K562 (cell line): ENCODE measurements at regions not wholly inside any gene's neighbourhood (a gene's known extent, or its start where the extent isn't known, plus 50 kb on each side); places are given as distances from the start of the nearest gene placed in this dataset.

Experiments
- ATAC-seq: fragments of 200-7000 bp; cut with Tn5 transposase; 3 replicates; pipeline ENCODE4 v1.9.1; 2020; ENCODE audit warnings: moderate library complexity
- BruUV-seq: library from RNA; stranded (reverse); fragments of 400-500 nt; replicated peaks from 2 replicates; lab custom pipeline; 2021; lab: Mats Ljungman, UMichigan
- CTCF ChIA-PET: fragments of 300-600 bp; formaldehyde crosslinking; extraction: SDS; loops from one replicate; lab custom pipeline; 2021; ENCODE audit warnings: low intra/inter-chr PET ratio; lab: Yijun Ruan, JAX
- POLR2A ChIA-PET: fragments of 300-600, 350-650 bp; sonication (Branson Sonifier 250); formaldehyde crosslinking; extraction: SDS; loops from one replicate; lab custom pipeline; 2021; ENCODE audit warnings: antibody characterized with exemption, inconsistent platforms; lab: Yijun Ruan, JAX
- DNase-seq, 4 experiments: peaks; one replicate each; pipeline versions ENCODE4 v3.0.0 to v3.0.0-alpha.2; 2011 to 2018; ENCODE audit warnings: low spot score in 3 of 4, mixed read lengths in 3 of 4; ENCODE audit errors: extremely low read depth in 1 of 4
- FAIRE-seq: peaks from 2 replicates; lab custom pipeline; 2011; peaks lifted over from hg19 to GRCh38; lab: Jason Lieb, UNC
- H2AFZ ChIP-seq: 2 replicates; pipeline ENCODE4 v1.6.0; 2011; ENCODE audit warnings: low read depth, low read length, control low read depth, inconsistent platforms
- H3K27ac ChIP-seq: fragments of 200-600 bp; 3 replicates; pipeline ENCODE4 v1.8.0; 2011; ENCODE audit warnings: low read depth, mild to moderate bottlenecking, control low read depth, inconsistent platforms, low read length, moderate library complexity, mixed read lengths; ENCODE audit errors: extremely low read depth
- H3K27me3 ChIP-seq, 2 experiments: fragments of 300-600 bp in 1 of 2; 2 replicates in 1 of 2; 3 replicates in 1 of 2; pipeline versions ENCODE4 v1.6.0 to v1.8.0; 2011; ENCODE audit warnings: inconsistent platforms in 2 of 2, low read length in 2 of 2, mild to moderate bottlenecking in 1 of 2, mixed read lengths in 1 of 2, moderate library complexity in 1 of 2; ENCODE audit not compliant: control insufficient read depth in 2 of 2, insufficient read depth in 2 of 2
- H3K36me3 ChIP-seq: fragments of 300-600 bp; 3 replicates; pipeline ENCODE4 v1.8.0; 2011; ENCODE audit warnings: mild to moderate bottlenecking, low read length, inconsistent platforms; ENCODE audit not compliant: control insufficient read depth, insufficient read depth
- H3K4me1 ChIP-seq, 2 experiments: fragments of 200-600 bp in 1 of 2; replicated peaks in 1 of 2; 2 replicates in 1 of 2; 3 replicates in 1 of 2; pipeline versions ENCODE4 v1.5.1 to v1.8.0; 2011; ENCODE audit warnings: inconsistent platforms in 2 of 2, low read length in 2 of 2, mild to moderate bottlenecking in 1 of 2, mixed read lengths in 1 of 2, moderate library complexity in 1 of 2; ENCODE audit not compliant: control insufficient read depth in 2 of 2, insufficient read depth in 2 of 2
- H3K4me2 ChIP-seq: 2 replicates; pipeline ENCODE4 v1.6.1; 2011; ENCODE audit warnings: low read length, control low read depth, inconsistent platforms, mixed read lengths; ENCODE audit not compliant: insufficient read depth
- H3K4me3 ChIP-seq: fragments of 200-600 bp; sonication (generic), shearing (Covaris generic); 2 replicates; pipeline ENCODE4 v1.5.1; 2016; ENCODE audit warnings: control low read depth, inconsistent platforms
- H3K79me2 ChIP-seq: fragments of 200-600 bp; 3 replicates; pipeline ENCODE4 v1.8.0; 2011; ENCODE audit warnings: low read length, inconsistent platforms; ENCODE audit not compliant: control insufficient read depth, insufficient read depth
- H3K9ac ChIP-seq, 2 experiments: 2 replicates each; pipeline versions ENCODE4 v1.6.0 to v1.6.1; 2011; ENCODE audit warnings: low read depth in 2 of 2, low read length in 2 of 2, control low read depth in 1 of 2, inconsistent platforms in 1 of 2, mild to moderate bottlenecking in 1 of 2, mixed read lengths in 1 of 2; ENCODE audit not compliant: insufficient read depth in 1 of 2
- H3K9me1 ChIP-seq: one replicate; pipeline ENCODE4 v1.6.0; 2011; ENCODE audit warnings: inconsistent platforms, mild to moderate bottlenecking, low read length, moderate library complexity; ENCODE audit not compliant: control insufficient read depth, insufficient read depth
- H3K9me3 ChIP-seq: replicated peaks from 2 replicates; pipeline ENCODE4 v1.5.1; 2011; ENCODE audit warnings: low read depth, low read length, inconsistent platforms; ENCODE audit not compliant: control insufficient read depth, insufficient read depth
- H4K20me1 ChIP-seq: replicated peaks from 2 replicates; pipeline ENCODE4 v1.6.1; 2011; ENCODE audit warnings: low read length, inconsistent platforms, mixed read lengths; ENCODE audit not compliant: control insufficient read depth, insufficient read depth
- C11orf30 ChIP-seq: fragments of 450-650 bp; IDR thresholded peaks from 2 replicates; pipeline ENCODE4 v1.6.1; 2016; ENCODE audit warnings: low read depth, mild to moderate bottlenecking
- CBFA2T2 ChIP-seq: fragments of 450-650 bp; conservative IDR thresholded peaks from 2 replicates; pipeline ENCODE4 v1.6.1; 2017; ENCODE audit warnings: mild to moderate bottlenecking
- CREB3L1 ChIP-seq: fragments of 450-650 bp; IDR thresholded peaks from 2 replicates; pipeline ENCODE4 v1.6.1; 2014; ENCODE audit warnings: low read depth, mild to moderate bottlenecking, moderate library complexity, borderline replicate concordance
- CREM ChIP-seq: IDR thresholded peaks from 2 replicates; pipeline ENCODE4 v1.6.1; 2014; ENCODE audit warnings: antibody characterized with exemption, low read depth
- DACH1 ChIP-seq: fragments of 450-650 bp; IDR thresholded peaks from 2 replicates; pipeline ENCODE4 v1.6.1; 2018; ENCODE audit not compliant: partially characterized antibody
- DDX20 ChIP-seq: fragments of 450-650 bp; IDR thresholded peaks from 2 replicates; pipeline ENCODE4 v1.6.1; 2016; ENCODE audit warnings: missing genetic modification characterization, low read depth, mild to moderate bottlenecking, missing compliant biosample characterization, moderate library complexity
- GTF2F1 ChIP-seq: IDR thresholded peaks from 2 replicates; pipeline ENCODE4 v1.6.1; 2011; ENCODE audit warnings: low read depth, low read length, improper control_type of control experiment
- HIVEP1 ChIP-seq: fragments of 250-450 bp; sonication (Bioruptor Pico); IDR thresholded peaks from 2 replicates; pipeline ENCODE4 v1.4.0; 2020; ENCODE audit warnings: mild to moderate bottlenecking
- HLTF ChIP-seq: fragments of 450-650 bp; IDR thresholded peaks from 2 replicates; pipeline ENCODE4 v1.6.1; 2016
- IFI16 ChIP-seq: fragments of 250-450 bp; sonication (Bioruptor Pico); IDR thresholded peaks from 2 replicates; pipeline ENCODE4 v2.1.2; 2022; ENCODE audit warnings: mild to moderate bottlenecking, inconsistent platforms
- NONO ChIP-seq, 2 experiments: fragments of 200-400 bp in 1 of 2; fragments of 450-650 bp in 1 of 2; formaldehyde crosslinking in 1 of 2; IDR thresholded peaks; 2 replicates each; pipeline ENCODE4 v1.6.1; 2017; ENCODE audit warnings: low read depth in 2 of 2, mild to moderate bottlenecking in 2 of 2, moderate library complexity in 2 of 2, low read length in 1 of 2
- PHB ChIP-seq: fragments of 250-450 bp; sonication (Bioruptor Pico); IDR thresholded peaks from 2 replicates; pipeline ENCODE4 v1.5.0; 2021
- PTRF ChIP-seq: fragments of 450-650 bp; IDR thresholded peaks from 2 replicates; pipeline ENCODE4 v1.6.1; 2016; ENCODE audit warnings: mild to moderate bottlenecking, missing genetic modification characterization, missing compliant biosample characterization
- RHOXF2B ChIP-seq: fragments of 250-450 bp; sonication (Bioruptor Pico); conservative IDR thresholded peaks from 2 replicates; pipeline ENCODE4 v1.5.1; 2021
- SMARCC2 ChIP-seq: fragments of 450-650 bp; IDR thresholded peaks from 2 replicates; pipeline ENCODE4 v1.6.1; 2017; ENCODE audit warnings: antibody characterized with exemption, moderate library complexity, mild to moderate bottlenecking, low read depth
- TCF7L2 ChIP-seq: fragments of 150-350 bp; IDR thresholded peaks from 2 replicates; pipeline ENCODE4 v1.6.1; 2016; ENCODE audit warnings: low read depth, mild to moderate bottlenecking, low read length, moderate library complexity
- ZKSCAN1 ChIP-seq: fragments of 150-350 bp; IDR thresholded peaks from 2 replicates; pipeline ENCODE4 v1.6.1; 2016; ENCODE audit warnings: low read depth, low read length
- ZNF644 ChIP-seq: fragments of 200-800 bp; sonication (Bioruptor generic); IDR thresholded peaks from 2 replicates; pipeline ENCODE4 v1.6.1; 2016; ENCODE audit warnings: low read depth, missing genetic modification characterization, missing compliant biosample characterization
- WGBS: fragments of 100-300 bp; shearing (Covaris generic); methylation state at CpG from one replicate; pipeline ENCODE4 v1.1.6; 2016; ENCODE audit warnings: low coverage, mixed read lengths; ENCODE audit not compliant: insufficient coverage; ENCODE audit errors: missing lambda C conversion rate; 5-methylcytosine and 5-hydroxymethylcytosine counted together
- in situ Hi-C: fragments of 300-500 bp; cut with MboI; formaldehyde crosslinking; loops from 4 replicates; pipeline ENCODE4 v1.15.0; 2018; ENCODE audit warnings: inconsistent platforms, mixed read lengths
- intact Hi-C: fragments of 100-400 bp; cut with micrococcal nuclease; formaldehyde crosslinking; loops from 2 replicates; pipeline ENCODE4 v1.14.2; 2022
- TF ChIP-seq, protein P1 (sequence below): sonication (generic); formaldehyde crosslinking; IDR thresholded peaks from 2 replicates; pipeline ENCODE4 v1.8.0; 2022; ENCODE audit warnings: mild to moderate bottlenecking, missing genetic modification reagents, borderline replicate concordance

GRCh38 chr6:91940801-91941200, 1353.9 kb upstream of the MAP3K7 start:
- Histone ChIP-seq H3K9me3 (no peaks in the 10 kb centered on the region), H3K27ac (no peak overlapping the region), H3K36me3 (no peaks in the 10 kb centered on the region), H3K4me1 (no peaks in the 10 kb centered on the region), H3K4me2 (no peak overlapping the region), H3K4me3 (no peak overlapping the region), H4K20me1 (no peaks in the 10 kb centered on the region), H3K9me1 (no peaks in the 10 kb centered on the region), H2AFZ (no peak overlapping the region), H3K27me3 (no peaks in the 10 kb centered on the region), H3K79me2 (no peaks in the 10 kb centered on the region), H3K9ac (no peak overlapping the region)
- no peak for DNase-seq
- WGBS, result 0% methylated on average over 1 of the region's 1 CpG
- TF ChIP-seq NONO (IDR thresholded peaks at IDR 0.05; ENCODE audit: low read depth in 2 of 2, low read length in 1 of 2) (no peak), GTF2F1 (no peak), DDX20 (tag) (no peak), C11orf30 (no peak), HLTF (no peak), TCF7L2 (no peak), PTRF (tag) (no peak), SMARCC2 (no peak), DACH1 (no peak), RHOXF2B (CRISPR knock-in tag) (no peak), IFI16 (CRISPR knock-in tag) (no peak), CREM (no peak), PHB (CRISPR knock-in tag) (no peak), ZKSCAN1 (no peak), CBFA2T2 (no peak), HIVEP1 (CRISPR knock-in tag) (no peak), ZNF644 (no peak), CREB3L1 (no peak)
- TF ChIP-seq, protein P1, sequence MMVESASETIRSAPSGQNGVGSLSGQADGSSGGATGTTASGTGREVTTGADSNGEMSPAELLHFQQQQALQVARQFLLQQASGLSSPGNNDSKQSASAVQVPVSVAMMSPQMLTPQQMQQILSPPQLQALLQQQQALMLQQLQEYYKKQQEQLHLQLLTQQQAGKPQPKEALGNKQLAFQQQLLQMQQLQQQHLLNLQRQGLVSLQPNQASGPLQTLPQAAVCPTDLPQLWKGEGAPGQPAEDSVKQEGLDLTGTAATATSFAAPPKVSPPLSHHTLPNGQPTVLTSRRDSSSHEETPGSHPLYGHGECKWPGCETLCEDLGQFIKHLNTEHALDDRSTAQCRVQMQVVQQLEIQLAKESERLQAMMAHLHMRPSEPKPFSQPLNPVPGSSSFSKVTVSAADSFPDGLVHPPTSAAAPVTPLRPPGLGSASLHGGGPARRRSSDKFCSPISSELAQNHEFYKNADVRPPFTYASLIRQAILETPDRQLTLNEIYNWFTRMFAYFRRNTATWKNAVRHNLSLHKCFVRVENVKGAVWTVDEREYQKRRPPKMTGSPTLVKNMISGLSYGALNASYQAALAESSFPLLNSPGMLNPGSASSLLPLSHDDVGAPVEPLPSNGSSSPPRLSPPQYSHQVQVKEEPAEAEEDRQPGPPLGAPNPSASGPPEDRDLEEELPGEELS (CRISPR knock-in tag), result no peak
- intact Hi-C loops (no loop called here), in situ Hi-C loops (no loop called here)
- POLR2A ChIA-PET, result no interaction called here
- FAIRE-seq, result no peak
- CTCF ChIA-PET, result no interaction called here
- no peak for ATAC-seq
- no TSS peak for BruUV-seq
